ENCODE measurements at regions not wholly inside any gene's neighbourhood (a gene's known extent, or its start where the extent isn't known, plus 50 kb on each side); places are given as distances from the start of the nearest gene placed in this dataset.
A peak's percentile ranks its signal among the peaks of the same experiment; 100 is the strongest.

DNA sequence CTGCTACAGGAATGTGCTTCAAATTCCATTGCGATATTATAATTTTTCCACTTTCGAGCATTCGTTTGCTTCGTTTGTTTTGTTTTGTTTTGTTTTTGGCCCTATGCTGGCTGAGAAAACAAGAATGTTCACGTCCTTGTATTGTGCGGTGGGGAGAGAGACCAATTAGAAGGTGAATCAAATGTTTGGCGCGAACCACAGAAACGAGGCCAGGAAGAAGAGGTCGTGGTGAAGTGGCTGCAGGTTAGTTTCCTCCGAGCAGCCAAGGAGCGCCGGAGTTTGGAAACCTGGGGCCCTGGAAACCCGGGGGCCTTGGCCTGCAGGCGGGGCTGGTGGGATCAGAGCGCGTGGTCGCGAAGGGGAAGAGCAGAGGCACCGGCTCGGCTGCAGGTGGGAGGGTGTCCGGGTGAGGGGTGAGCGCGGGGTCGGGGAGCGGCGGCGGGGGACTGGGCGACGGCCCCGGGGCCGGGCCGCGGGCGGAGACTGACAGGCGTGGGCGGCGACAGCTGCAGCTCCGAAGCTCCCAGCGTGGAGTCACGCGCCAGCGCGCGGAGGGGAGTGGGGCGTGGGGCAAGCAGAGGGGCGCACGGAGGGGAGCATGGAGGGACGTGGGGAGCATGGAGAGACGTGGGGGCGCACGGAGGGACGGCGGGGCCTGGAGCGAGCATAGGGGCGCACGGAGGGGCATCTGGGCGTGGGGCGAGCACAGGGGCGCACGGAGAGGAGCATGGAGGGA, 141.5 kb upstream of the PDE10A start:
- H3K4me2 ChIP-seq (ENCODE audit: unreplicated experiment) = no peak overlapping the region
- TF ChIP-seq EZH2 (IDR thresholded peaks at IDR 0.05; ENCODE audit: insufficient read depth, poor library complexity, severe bottlenecking) (no peak), EZH2phosphoT487 (IDR thresholded peaks at IDR 0.05; ENCODE audit: insufficient read depth, low read depth) (no peak)
- DNase-seq = peak; percentile 11
- H3K9me2 ChIP-seq (ENCODE audit: insufficient read depth) = no peaks in the 10 kb centered on the region
- H3K4me1 ChIP-seq (ENCODE audit: insufficient read depth) = no peaks in the 10 kb centered on the region
- H3F3A ChIP-seq (ENCODE audit: insufficient read depth) = no peaks in the 10 kb centered on the region
- no peaks in the 10 kb centered on the region for H4K20me1 ChIP-seq (ENCODE audit: insufficient read depth)
- WGBS, 2 experiments (ENCODE audit: low coverage in 1 of 2, low lambda C conversion rate in 2 of 2, missing lambda C conversion rate in 2 of 2) = 5 to 6% methylated on average over 20 to 61 of the region's 61 CpGs
- in situ Hi-C loops (cut with MboI) = no loop called here
- H3K27me3 ChIP-seq (replicated peaks; ENCODE audit: insufficient read depth) = no peaks in the 10 kb centered on the region
- no peaks in the 10 kb centered on the region for H3K36me3 ChIP-seq (ENCODE audit: low read depth)
- no peaks in the 10 kb centered on the region for H3K79me2 ChIP-seq (ENCODE audit: insufficient read depth)
- no peaks in the 10 kb centered on the region for H3K9me3 ChIP-seq (ENCODE audit: low read depth)
- H3K27ac ChIP-seq = no peak overlapping the region
- no peak overlapping the region for H2AFZ ChIP-seq
- no peak overlapping the region for H3K4me3 ChIP-seq
- no peak overlapping the region for H3K9ac ChIP-seq

DNA sequence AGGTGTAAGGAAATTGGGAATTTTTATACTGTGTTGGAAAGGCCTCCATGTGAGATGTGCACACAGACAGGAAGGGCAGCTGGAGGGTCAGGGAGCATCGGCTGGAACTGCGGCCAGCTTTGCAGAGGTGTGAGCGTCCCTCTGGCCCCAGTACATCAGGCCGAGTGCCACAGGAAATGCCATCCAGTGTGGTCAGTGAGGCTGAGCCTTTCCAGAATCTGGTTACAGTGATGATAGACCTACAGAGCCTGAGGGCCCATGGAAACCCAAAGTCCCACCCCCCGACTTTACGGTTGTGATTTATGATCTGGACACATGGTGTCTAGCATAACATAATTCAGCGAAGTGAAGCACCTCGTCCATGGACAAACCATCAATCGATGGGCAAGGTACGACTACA, 137.3 kb upstream of the PDE10A start:
- Histone ChIP-seq H3K4me3 (no peak overlapping the region), H3K9me2 (ENCODE audit: insufficient read depth) (no peaks in the 10 kb centered on the region), H3K36me3 (ENCODE audit: low read depth) (no peaks in the 10 kb centered on the region), H3K79me2 (ENCODE audit: insufficient read depth) (no peaks in the 10 kb centered on the region), H3K4me1 (ENCODE audit: insufficient read depth) (no peaks in the 10 kb centered on the region), H3K4me2 (ENCODE audit: unreplicated experiment) (no peak overlapping the region), H3K27me3 (replicated peaks; ENCODE audit: insufficient read depth) (no peaks in the 10 kb centered on the region), H3K9ac (no peak overlapping the region), H3F3A (ENCODE audit: insufficient read depth) (no peaks in the 10 kb centered on the region), H3K9me3 (ENCODE audit: low read depth) (no peaks in the 10 kb centered on the region), H2AFZ (no peak overlapping the region), H3K27ac (no peak overlapping the region), H4K20me1 (ENCODE audit: insufficient read depth) (no peaks in the 10 kb centered on the region)
- TF ChIP-seq EZH2phosphoT487 (IDR thresholded peaks at IDR 0.05; ENCODE audit: insufficient read depth, low read depth) (no peak), EZH2 (IDR thresholded peaks at IDR 0.05; ENCODE audit: insufficient read depth, poor library complexity, severe bottlenecking) (no peak)
- DNase-seq = no peak
- in situ Hi-C loops (cut with MboI) = no loop called here
- 39 to 57% methylated on average over 10 of the region's 10 CpGs for WGBS, 2 experiments (ENCODE audit: low coverage in 1 of 2, low lambda C conversion rate in 2 of 2, missing lambda C conversion rate in 2 of 2)

DNA sequence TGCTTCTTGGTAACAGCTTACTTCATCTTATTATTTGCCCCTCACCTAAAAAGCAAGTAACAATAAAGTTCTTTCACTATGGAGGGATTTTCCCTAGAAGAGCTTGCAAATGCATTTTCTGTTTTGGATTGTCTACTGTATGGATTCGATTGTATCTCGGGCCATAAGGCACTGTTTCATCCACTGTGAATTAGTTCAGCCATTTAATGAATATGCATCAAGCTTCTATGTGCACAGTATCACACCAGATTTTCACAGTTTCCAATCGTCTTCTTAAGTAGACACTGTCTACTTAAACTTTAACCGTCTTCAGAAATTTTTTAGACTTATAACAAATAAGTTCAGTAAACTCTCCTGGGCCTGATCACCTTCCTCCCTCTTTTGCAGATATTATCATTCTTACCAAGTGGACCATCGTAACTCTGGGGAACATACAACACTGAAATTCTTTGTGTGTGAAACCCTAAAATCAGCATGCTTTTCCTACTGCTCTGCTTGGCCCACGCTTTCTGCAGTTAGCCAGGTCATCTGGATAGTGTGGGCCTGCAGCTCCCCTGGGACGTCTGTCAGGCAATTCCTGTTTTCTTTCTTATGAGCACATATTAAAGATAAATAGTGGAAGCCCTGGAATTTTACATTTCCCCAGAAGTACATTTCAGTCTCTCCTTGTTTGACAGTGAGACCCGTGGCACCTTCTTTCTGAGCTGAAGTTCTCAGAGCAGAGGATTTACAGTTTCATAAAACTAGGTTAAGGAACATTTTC, 136.5 kb upstream of the PDE10A start:
- Histone ChIP-seq H3K36me3 (ENCODE audit: low read depth) (no peaks in the 10 kb centered on the region), H3K4me1 (ENCODE audit: insufficient read depth) (no peaks in the 10 kb centered on the region), H3K9me3 (ENCODE audit: low read depth) (no peaks in the 10 kb centered on the region), H3F3A (ENCODE audit: insufficient read depth) (no peaks in the 10 kb centered on the region), H3K27me3 (replicated peaks; ENCODE audit: insufficient read depth) (no peaks in the 10 kb centered on the region), H3K9ac (no peak overlapping the region), H3K27ac (no peak overlapping the region), H2AFZ (no peak overlapping the region), H4K20me1 (ENCODE audit: insufficient read depth) (no peaks in the 10 kb centered on the region), H3K9me2 (ENCODE audit: insufficient read depth) (no peaks in the 10 kb centered on the region), H3K4me2 (ENCODE audit: unreplicated experiment) (no peak overlapping the region), H3K79me2 (ENCODE audit: insufficient read depth) (no peaks in the 10 kb centered on the region), H3K4me3 (no peak overlapping the region)
- TF ChIP-seq EZH2phosphoT487 (IDR thresholded peaks at IDR 0.05; ENCODE audit: insufficient read depth, low read depth) = no peak
- DNase-seq = peak; percentile 37
- WGBS, 2 experiments (ENCODE audit: low coverage in 1 of 2, low lambda C conversion rate in 2 of 2, missing lambda C conversion rate in 2 of 2) = 10 to 14% methylated on average over 8 of the region's 8 CpGs
- in situ Hi-C loops (cut with MboI) = no loop called here

DNA sequence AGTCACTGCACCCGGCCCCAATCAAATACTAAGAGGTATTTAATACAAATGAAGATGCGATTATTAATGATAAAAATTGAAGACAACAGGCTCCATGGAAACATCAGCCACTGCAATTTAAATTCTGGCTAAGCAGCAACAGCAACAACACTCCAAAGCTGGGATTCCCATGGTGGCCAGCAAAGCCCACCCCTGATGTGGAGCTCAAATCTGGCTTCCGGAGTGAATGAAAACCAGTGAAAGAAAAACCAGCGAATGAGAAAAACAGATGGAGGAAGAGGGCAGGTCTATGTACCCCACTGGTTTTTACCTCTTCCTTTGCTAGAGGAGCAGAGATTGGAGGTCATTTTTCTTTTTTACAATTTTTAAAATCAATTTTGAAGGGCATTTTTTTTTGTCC, 135.9 kb upstream of the PDE10A start:
- Histone ChIP-seq H3K9me3 (ENCODE audit: low read depth) (no peaks in the 10 kb centered on the region), H3F3A (ENCODE audit: insufficient read depth) (no peaks in the 10 kb centered on the region), H3K4me3 (no peak overlapping the region), H3K36me3 (ENCODE audit: low read depth) (no peaks in the 10 kb centered on the region), H3K9ac (no peak overlapping the region), H3K27ac (no peak overlapping the region), H3K79me2 (ENCODE audit: insufficient read depth) (no peaks in the 10 kb centered on the region), H4K20me1 (ENCODE audit: insufficient read depth) (no peaks in the 10 kb centered on the region), H2AFZ (no peak overlapping the region), H3K27me3 (replicated peaks; ENCODE audit: insufficient read depth) (no peaks in the 10 kb centered on the region), H3K9me2 (ENCODE audit: insufficient read depth) (no peaks in the 10 kb centered on the region), H3K4me2 (ENCODE audit: unreplicated experiment) (no peak overlapping the region), H3K4me1 (ENCODE audit: insufficient read depth) (no peaks in the 10 kb centered on the region)
- TF ChIP-seq EZH2 (IDR thresholded peaks at IDR 0.05; ENCODE audit: insufficient read depth, poor library complexity, severe bottlenecking) (no peak), EZH2phosphoT487 (IDR thresholded peaks at IDR 0.05; ENCODE audit: insufficient read depth, low read depth) (no peak)
- DNase-seq = no peak
- in situ Hi-C loops (cut with MboI) = no loop called here
- 47 to 50% methylated on average over 4 of the region's 4 CpGs for WGBS, 2 experiments (ENCODE audit: low coverage in 1 of 2, low lambda C conversion rate in 2 of 2, missing lambda C conversion rate in 2 of 2)
